Body of pancreas (tissue), 4 donors: ENCODE measurements at regions not wholly inside any gene's neighbourhood (a gene's known extent, or its start where the extent isn't known, plus 50 kb on each side); places are given as distances from the start of the nearest gene placed in this dataset.

Source experiments
- POLR2A ChIP-seq, 3 donors: fragments of 450-650 bp; IDR thresholded peaks; one replicate each; pipeline ENCODE4 v1.6.1; 2016; ENCODE audit warnings: antibody characterized with exemption in 3 of 3, mild to moderate bottlenecking in 2 of 3
- TF ChIP-seq, protein P1 (sequence below), 7 experiments: fragments of 450-650 bp in 4 of 7; fragments of 200-600 bp in 3 of 7; sonication (generic) in 3 of 7; IDR thresholded peaks; one replicate each; pipeline ENCODE4 v1.5.1; 2016 to 2019; ENCODE audit warnings: antibody characterized with exemption in 7 of 7

DNA sequence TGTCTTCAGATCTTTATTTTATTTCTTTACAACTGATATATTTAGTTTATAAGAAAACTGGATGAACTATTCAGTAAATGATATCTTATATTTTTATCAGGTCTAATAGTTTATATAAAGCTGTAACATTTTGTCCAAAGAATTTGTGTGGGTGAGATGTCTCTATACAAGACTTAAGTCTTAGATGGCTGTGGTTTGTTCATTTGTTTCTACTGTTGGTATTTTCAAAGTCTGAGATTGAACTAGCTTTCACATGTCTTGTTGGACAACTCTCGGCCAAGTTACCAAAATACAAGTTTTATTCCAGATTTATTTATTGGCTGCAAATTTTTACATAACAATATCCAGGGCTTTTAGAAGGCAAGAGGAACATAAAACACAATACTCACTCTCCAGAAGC, 286.0 kb downstream of the NR2F1-AS1 start:
- TF ChIP-seq, protein P1, sequence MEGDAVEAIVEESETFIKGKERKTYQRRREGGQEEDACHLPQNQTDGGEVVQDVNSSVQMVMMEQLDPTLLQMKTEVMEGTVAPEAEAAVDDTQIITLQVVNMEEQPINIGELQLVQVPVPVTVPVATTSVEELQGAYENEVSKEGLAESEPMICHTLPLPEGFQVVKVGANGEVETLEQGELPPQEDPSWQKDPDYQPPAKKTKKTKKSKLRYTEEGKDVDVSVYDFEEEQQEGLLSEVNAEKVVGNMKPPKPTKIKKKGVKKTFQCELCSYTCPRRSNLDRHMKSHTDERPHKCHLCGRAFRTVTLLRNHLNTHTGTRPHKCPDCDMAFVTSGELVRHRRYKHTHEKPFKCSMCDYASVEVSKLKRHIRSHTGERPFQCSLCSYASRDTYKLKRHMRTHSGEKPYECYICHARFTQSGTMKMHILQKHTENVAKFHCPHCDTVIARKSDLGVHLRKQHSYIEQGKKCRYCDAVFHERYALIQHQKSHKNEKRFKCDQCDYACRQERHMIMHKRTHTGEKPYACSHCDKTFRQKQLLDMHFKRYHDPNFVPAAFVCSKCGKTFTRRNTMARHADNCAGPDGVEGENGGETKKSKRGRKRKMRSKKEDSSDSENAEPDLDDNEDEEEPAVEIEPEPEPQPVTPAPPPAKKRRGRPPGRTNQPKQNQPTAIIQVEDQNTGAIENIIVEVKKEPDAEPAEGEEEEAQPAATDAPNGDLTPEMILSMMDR (IDR thresholded peaks at IDR 0.05), result no peak
- no peak for TF ChIP-seq POLR2A (IDR thresholded peaks at IDR 0.05)
